K562 (cell line): ENCODE measurements at regions not wholly inside any gene's neighbourhood (a gene's known extent, or its start where the extent isn't known, plus 50 kb on each side); places are given as distances from the start of the nearest gene placed in this dataset.

ENCODE experiments used
- ATAC-seq: fragments of 200-7000 bp; cut with Tn5 transposase; 3 replicates; pipeline ENCODE4 v1.9.1; 2020; ENCODE audit warnings: moderate library complexity
- BruUV-seq: library from RNA; stranded (reverse); fragments of 400-500 nt; replicated peaks from 2 replicates; lab custom pipeline; 2021; lab: Mats Ljungman, UMichigan
- CTCF ChIA-PET: fragments of 300-600 bp; formaldehyde crosslinking; extraction: SDS; loops from one replicate; lab custom pipeline; 2021; ENCODE audit warnings: low intra/inter-chr PET ratio; lab: Yijun Ruan, JAX
- POLR2A ChIA-PET: fragments of 300-600, 350-650 bp; sonication (Branson Sonifier 250); formaldehyde crosslinking; extraction: SDS; loops from one replicate; lab custom pipeline; 2021; ENCODE audit warnings: antibody characterized with exemption, inconsistent platforms; lab: Yijun Ruan, JAX
- DNase-seq, 4 experiments: peaks; one replicate each; pipeline versions ENCODE4 v3.0.0 to v3.0.0-alpha.2; 2011 to 2018; ENCODE audit warnings: low spot score in 3 of 4, mixed read lengths in 3 of 4; ENCODE audit errors: extremely low read depth in 1 of 4
- FAIRE-seq: peaks from 2 replicates; lab custom pipeline; 2011; peaks lifted over from hg19 to GRCh38; lab: Jason Lieb, UNC
- H2AFZ ChIP-seq: 2 replicates; pipeline ENCODE4 v1.6.0; 2011; ENCODE audit warnings: low read depth, low read length, control low read depth, inconsistent platforms
- H3K27ac ChIP-seq: fragments of 200-600 bp; 3 replicates; pipeline ENCODE4 v1.8.0; 2011; ENCODE audit warnings: low read depth, mild to moderate bottlenecking, control low read depth, inconsistent platforms, low read length, moderate library complexity, mixed read lengths; ENCODE audit errors: extremely low read depth
- H3K27me3 ChIP-seq, 2 experiments: fragments of 300-600 bp in 1 of 2; 2 replicates in 1 of 2; 3 replicates in 1 of 2; pipeline versions ENCODE4 v1.6.0 to v1.8.0; 2011; ENCODE audit warnings: inconsistent platforms in 2 of 2, low read length in 2 of 2, mild to moderate bottlenecking in 1 of 2, mixed read lengths in 1 of 2, moderate library complexity in 1 of 2; ENCODE audit not compliant: control insufficient read depth in 2 of 2, insufficient read depth in 2 of 2
- H3K36me3 ChIP-seq: fragments of 300-600 bp; 3 replicates; pipeline ENCODE4 v1.8.0; 2011; ENCODE audit warnings: mild to moderate bottlenecking, low read length, inconsistent platforms; ENCODE audit not compliant: control insufficient read depth, insufficient read depth
- H3K4me1 ChIP-seq, 2 experiments: fragments of 200-600 bp in 1 of 2; replicated peaks in 1 of 2; 2 replicates in 1 of 2; 3 replicates in 1 of 2; pipeline versions ENCODE4 v1.5.1 to v1.8.0; 2011; ENCODE audit warnings: inconsistent platforms in 2 of 2, low read length in 2 of 2, mild to moderate bottlenecking in 1 of 2, mixed read lengths in 1 of 2, moderate library complexity in 1 of 2; ENCODE audit not compliant: control insufficient read depth in 2 of 2, insufficient read depth in 2 of 2
- H3K4me2 ChIP-seq: 2 replicates; pipeline ENCODE4 v1.6.1; 2011; ENCODE audit warnings: low read length, control low read depth, inconsistent platforms, mixed read lengths; ENCODE audit not compliant: insufficient read depth
- H3K4me3 ChIP-seq: fragments of 200-600 bp; sonication (generic), shearing (Covaris generic); 2 replicates; pipeline ENCODE4 v1.5.1; 2016; ENCODE audit warnings: control low read depth, inconsistent platforms
- H3K79me2 ChIP-seq: fragments of 200-600 bp; 3 replicates; pipeline ENCODE4 v1.8.0; 2011; ENCODE audit warnings: low read length, inconsistent platforms; ENCODE audit not compliant: control insufficient read depth, insufficient read depth
- H3K9ac ChIP-seq, 2 experiments: 2 replicates each; pipeline versions ENCODE4 v1.6.0 to v1.6.1; 2011; ENCODE audit warnings: low read depth in 2 of 2, low read length in 2 of 2, control low read depth in 1 of 2, inconsistent platforms in 1 of 2, mild to moderate bottlenecking in 1 of 2, mixed read lengths in 1 of 2; ENCODE audit not compliant: insufficient read depth in 1 of 2
- H3K9me1 ChIP-seq: one replicate; pipeline ENCODE4 v1.6.0; 2011; ENCODE audit warnings: inconsistent platforms, mild to moderate bottlenecking, low read length, moderate library complexity; ENCODE audit not compliant: control insufficient read depth, insufficient read depth
- H3K9me3 ChIP-seq: replicated peaks from 2 replicates; pipeline ENCODE4 v1.5.1; 2011; ENCODE audit warnings: low read depth, low read length, inconsistent platforms; ENCODE audit not compliant: control insufficient read depth, insufficient read depth
- H4K20me1 ChIP-seq: replicated peaks from 2 replicates; pipeline ENCODE4 v1.6.1; 2011; ENCODE audit warnings: low read length, inconsistent platforms, mixed read lengths; ENCODE audit not compliant: control insufficient read depth, insufficient read depth
- CBFA2T2 ChIP-seq: fragments of 450-650 bp; conservative IDR thresholded peaks from 2 replicates; pipeline ENCODE4 v1.6.1; 2017; ENCODE audit warnings: mild to moderate bottlenecking
- DACH1 ChIP-seq: fragments of 450-650 bp; IDR thresholded peaks from 2 replicates; pipeline ENCODE4 v1.6.1; 2018; ENCODE audit not compliant: partially characterized antibody
- DPF2 ChIP-seq: fragments of 450-650 bp; IDR thresholded peaks from 2 replicates; pipeline ENCODE4 v1.6.1; 2016
- ELF1 ChIP-seq: fragments of 200-800 bp; sonication (Bioruptor generic); IDR thresholded peaks from 2 replicates; pipeline ENCODE4 v1.6.1; 2016; ENCODE audit warnings: missing genetic modification characterization, missing compliant biosample characterization
- FOXA1 ChIP-seq: fragments of 450-650 bp; IDR thresholded peaks from 2 replicates; pipeline ENCODE4 v1.6.1; 2016; ENCODE audit warnings: mild to moderate bottlenecking, borderline replicate concordance
- IFI16 ChIP-seq: fragments of 250-450 bp; sonication (Bioruptor Pico); IDR thresholded peaks from 2 replicates; pipeline ENCODE4 v2.1.2; 2022; ENCODE audit warnings: mild to moderate bottlenecking, inconsistent platforms
- KHSRP ChIP-seq: fragments of 450-650 bp; IDR thresholded peaks from 2 replicates; pipeline ENCODE4 v1.6.1; 2017
- NFIC ChIP-seq: fragments of 450-650 bp; IDR thresholded peaks from 2 replicates; pipeline ENCODE4 v1.6.1; 2017; ENCODE audit warnings: mild to moderate bottlenecking, inconsistent platforms
- NR0B1 ChIP-seq: fragments of 450-650 bp; IDR thresholded peaks from one replicate; pipeline ENCODE4 v1.6.1; 2018; ENCODE audit warnings: mild to moderate bottlenecking, moderate library complexity; ENCODE audit not compliant: partially characterized antibody
- OTX1 ChIP-seq: fragments of 450-650 bp; formaldehyde crosslinking; IDR thresholded peaks from 2 replicates; pipeline ENCODE4 v1.4.0; 2022; ENCODE audit warnings: mild to moderate bottlenecking
- PYGO2 ChIP-seq: fragments of 450-650 bp; IDR thresholded peaks from 2 replicates; pipeline ENCODE4 v1.6.1; 2016; ENCODE audit warnings: mild to moderate bottlenecking, missing genetic modification characterization, moderate library complexity, missing compliant biosample characterization
- RBM22 ChIP-seq: fragments of 200-400 bp; formaldehyde crosslinking; IDR thresholded peaks from 2 replicates; pipeline ENCODE4 v1.6.1; 2018; ENCODE audit warnings: low read length, low read depth; ENCODE audit not compliant: poor library complexity, severe bottlenecking
- RBM25 ChIP-seq: fragments of 200-400 bp; formaldehyde crosslinking; IDR thresholded peaks from 2 replicates; pipeline ENCODE4 v1.6.1; 2018; ENCODE audit warnings: low read length, low read depth, moderate library complexity; ENCODE audit not compliant: severe bottlenecking
- SPI1 ChIP-seq: IDR thresholded peaks from 2 replicates; pipeline ENCODE4 v1.6.1; 2011; ENCODE audit warnings: low read depth, low read length, control low read depth, borderline replicate concordance
- TCF15 ChIP-seq: fragments of 250-450 bp; sonication (Bioruptor Pico); IDR thresholded peaks from 2 replicates; pipeline ENCODE4 v1.8.0; 2022; ENCODE audit warnings: moderate library complexity, mild to moderate bottlenecking, inconsistent platforms
- TOE1 ChIP-seq, 2 experiments: fragments of 450-650 bp in 1 of 2; sonication (generic) in 1 of 2; formaldehyde crosslinking in 1 of 2; IDR thresholded peaks; 2 replicates each; pipeline versions ENCODE4 v1.7.1 to v1.8.0; 2016 to 2022; ENCODE audit warnings: borderline replicate concordance in 2 of 2, mild to moderate bottlenecking in 2 of 2, antibody characterized with exemption in 1 of 2, inconsistent platforms in 1 of 2, low read depth in 1 of 2, missing genetic modification reagents in 1 of 2, moderate library complexity in 1 of 2
- ZNF347 ChIP-seq: fragments of 450-650 bp; formaldehyde crosslinking; IDR thresholded peaks from 2 replicates; pipeline ENCODE4 v1.4.0; 2020; ENCODE audit warnings: low read depth, mild to moderate bottlenecking, moderate library complexity
- ZNF639 ChIP-seq, 2 experiments: fragments of 200-800 bp in 1 of 2; sonication (Bioruptor generic) in 1 of 2; sonication (generic) in 1 of 2; formaldehyde crosslinking in 1 of 2; IDR thresholded peaks in 1 of 2; conservative IDR thresholded peaks in 1 of 2; 2 replicates each; pipeline versions ENCODE4 v1.5.0 to v1.6.1; 2016 to 2020; ENCODE audit warnings: missing compliant biosample characterization in 1 of 2, missing genetic modification characterization in 1 of 2, missing genetic modification reagents in 1 of 2
- WGBS: fragments of 100-300 bp; shearing (Covaris generic); methylation state at CpG from one replicate; pipeline ENCODE4 v1.1.6; 2016; ENCODE audit warnings: low coverage, mixed read lengths; ENCODE audit not compliant: insufficient coverage; ENCODE audit errors: missing lambda C conversion rate; 5-methylcytosine and 5-hydroxymethylcytosine counted together
- in situ Hi-C: fragments of 300-500 bp; cut with MboI; formaldehyde crosslinking; loops from 4 replicates; pipeline ENCODE4 v1.15.0; 2018; ENCODE audit warnings: inconsistent platforms, mixed read lengths
- intact Hi-C: fragments of 100-400 bp; cut with micrococcal nuclease; formaldehyde crosslinking; loops from 2 replicates; pipeline ENCODE4 v1.14.2; 2022

GRCh38 chr6:137291441-137291840 lies 72.3 kb upstream of the IFNGR1 start (continued):
- TF ChIP-seq NFIC (peak; percentile 67), TCF15 (CRISPR knock-in tag) (no peak), ZNF639 (CRISPR knock-in tag; conservative IDR thresholded peaks at IDR 0.05 in 1 of 2, IDR thresholded peaks at IDR 0.05 in 1 of 2) (peak in 1 of 2 experiments; percentile 42; a peak in 1 of 4 replicates), CBFA2T2 (no peak), ELF1 (tag) (no peak), SPI1 (0 out of 2 replicates have a peak, but pooled peaks have one; percentile 13), OTX1 (CRISPR knock-in tag) (no peak)

- in situ Hi-C loops = no loop called here
- H4K20me1 ChIP-seq = no peaks in the 10 kb centered on the region
- CTCF ChIA-PET = no interaction called here
- TF ChIP-seq KHSRP = no peak
- no peak for TF ChIP-seq NR0B1
- no peak for TF ChIP-seq RBM22
- TF ChIP-seq ZNF347 (CRISPR knock-in tag) = no peak
- no peak for TF ChIP-seq DACH1
- no peak for TF ChIP-seq DPF2
- TF ChIP-seq RBM25 = no peak
- TF ChIP-seq TOE1 (IDR thresholded peaks at IDR 0.05; ENCODE audit: borderline replicate concordance) = no peak
- no peak for TF ChIP-seq TOE1 (CRISPR knock-in tag; IDR thresholded peaks at IDR 0.05; ENCODE audit: borderline replicate concordance, low read depth)
- TF ChIP-seq IFI16 (CRISPR knock-in tag) = no peak
- TF ChIP-seq FOXA1 = no peak
- TF ChIP-seq PYGO2 (tag) = no peak
Observed at GRCh38 chr6:137290601-137291261, 71.5 kb upstream of the IFNGR1 start.

More at GRCh38 chr6:137290601-137291261, 71.5 kb upstream of the IFNGR1 start:
- H3K4me1 ChIP-seq = no peaks in the 10 kb centered on the region; a peak in 1 of 5 replicates
- H3K9ac ChIP-seq = no peak overlapping the region
- H3K9me3 ChIP-seq = no peaks in the 10 kb centered on the region
- H3K79me2 ChIP-seq = no peaks in the 10 kb centered on the region
- no peak overlapping the region for H2AFZ ChIP-seq
- POLR2A ChIA-PET = no interaction called here
- FAIRE-seq (no peak), ATAC-seq (no peak), DNase-seq (no peak)
- no peak overlapping the region for H3K4me2 ChIP-seq
- intact Hi-C loops = no loop called here
- no peaks in the 10 kb centered on the region for H3K36me3 ChIP-seq
- WGBS = 0% methylated on average over 5 of the region's 5 CpGs
- no peaks in the 10 kb centered on the region for H3K9me1 ChIP-seq
- no peak overlapping the region for H3K4me3 ChIP-seq
- no peak overlapping the region for H3K27ac ChIP-seq
- no TSS peak for BruUV-seq
- H3K27me3 ChIP-seq = peaks cover 0 to 8% of the 10 kb centered on the region in 2 experiments; a peak in 3 of 5 replicates
